HG02571 (cell line): ENCODE measurements at regions not wholly inside any gene's neighbourhood (a gene's known extent, or its start where the extent isn't known, plus 50 kb on each side); places are given as distances from the start of the nearest gene placed in this dataset.

ENCODE experiments used
- ATAC-seq: cut with Tn5 transposase; IDR thresholded peaks from one replicate; pipeline ENCODE4 v1.9.1; 2021; ENCODE audit warnings: mild to moderate bottlenecking, moderate library complexity; ENCODE audit not compliant: unreplicated experiment

DNA sequence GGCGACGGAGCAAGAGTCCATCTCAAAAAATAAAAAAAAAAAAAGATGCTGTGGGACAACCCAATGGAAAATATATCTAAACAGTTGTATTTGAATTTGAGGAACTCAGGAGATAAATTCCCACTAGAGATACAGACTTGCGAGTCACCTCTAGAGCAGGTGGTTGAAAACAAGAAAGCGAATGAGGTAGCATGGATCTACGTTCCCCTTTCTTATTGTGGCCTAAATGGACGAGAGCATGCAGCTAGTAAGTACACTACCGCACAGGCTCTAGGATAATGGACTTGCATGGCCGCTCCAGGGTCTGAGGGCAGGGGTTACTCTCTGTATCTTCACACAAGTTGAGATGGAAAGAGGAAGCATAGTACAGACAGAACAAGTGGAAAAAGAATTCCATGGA is 63.5 kb upstream of the TGFBR2 start:
- no peak for ATAC-seq

DNA sequence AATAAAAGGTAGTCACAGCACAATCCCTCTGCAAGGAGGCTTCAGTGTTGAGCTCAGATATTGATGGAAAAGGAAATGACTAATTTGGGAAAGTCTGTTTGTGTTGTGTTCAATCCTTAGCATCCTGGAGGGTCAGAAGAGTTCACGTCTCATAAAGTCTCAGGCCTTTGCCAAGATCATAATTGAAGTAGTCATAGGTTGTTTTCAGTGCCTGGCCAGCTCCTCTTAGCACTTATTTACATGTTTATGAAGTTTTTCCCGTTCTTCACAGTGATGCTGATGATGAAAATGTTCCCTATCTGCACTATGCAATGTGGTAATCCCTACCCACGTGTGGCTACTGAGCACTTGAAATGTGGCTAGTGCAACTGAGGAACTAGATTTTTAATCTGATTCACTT is 61.6 kb upstream of the TGFBR2 start:
- ATAC-seq, result no peak

GRCh38 chr3:30546934-30547333 is 59.5 kb upstream of the TGFBR2 start:
- no peak for ATAC-seq

DNA sequence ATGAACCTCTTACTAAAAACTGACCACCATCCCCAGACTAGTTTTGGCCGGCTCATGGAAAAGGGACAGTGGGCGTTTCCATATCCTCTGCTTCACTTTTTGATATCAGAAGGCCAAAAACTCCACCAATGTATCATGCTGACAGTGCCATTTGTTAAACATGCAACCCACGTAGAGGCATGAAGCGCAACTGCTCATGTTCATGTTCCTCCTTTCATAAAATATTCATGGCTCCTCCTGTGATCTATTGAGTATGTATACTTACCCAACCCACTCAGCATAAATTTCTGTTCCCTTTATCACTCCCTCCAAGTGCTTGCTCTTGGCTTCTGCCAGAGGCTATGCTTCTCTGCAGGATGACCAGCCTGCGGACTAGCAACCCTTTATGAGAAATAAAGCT is 58.7 kb upstream of the TGFBR2 start:
- no peak for ATAC-seq

- ATAC-seq, result no peak
These were observed 57.8 kb upstream of the TGFBR2 start for GRCh38 chr3:30548600-30548999.

DNA sequence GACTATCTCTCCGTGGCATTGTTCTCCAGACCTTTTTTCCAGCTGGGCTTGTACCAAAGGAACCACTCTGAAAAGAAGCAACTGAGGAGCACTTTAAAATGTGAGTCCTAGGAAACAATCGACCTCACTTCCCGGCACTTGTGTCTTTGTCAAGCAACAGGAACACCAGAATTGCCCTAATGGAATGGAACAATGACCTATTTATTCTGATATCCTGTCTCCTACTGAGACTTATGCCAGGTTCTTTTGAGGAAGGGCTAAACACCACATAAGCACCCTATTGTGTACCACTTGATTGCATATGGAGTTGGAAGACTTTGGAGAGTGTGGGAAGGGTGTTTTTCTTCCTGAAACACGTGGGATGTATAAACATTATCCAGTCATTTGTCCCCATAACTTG is 56.8 kb upstream of the TGFBR2 start:
- no peak for ATAC-seq

GRCh38 chr3:30550246-30550645 is 56.2 kb upstream of the TGFBR2 start:
- ATAC-seq, result no peak

GRCh38 chr3:30551266-30551665 is 55.1 kb upstream of the TGFBR2 start:
- no peak for ATAC-seq

GRCh38 chr3:30551927-30552326 is 54.5 kb upstream of the TGFBR2 start:
- no peak for ATAC-seq

DNA sequence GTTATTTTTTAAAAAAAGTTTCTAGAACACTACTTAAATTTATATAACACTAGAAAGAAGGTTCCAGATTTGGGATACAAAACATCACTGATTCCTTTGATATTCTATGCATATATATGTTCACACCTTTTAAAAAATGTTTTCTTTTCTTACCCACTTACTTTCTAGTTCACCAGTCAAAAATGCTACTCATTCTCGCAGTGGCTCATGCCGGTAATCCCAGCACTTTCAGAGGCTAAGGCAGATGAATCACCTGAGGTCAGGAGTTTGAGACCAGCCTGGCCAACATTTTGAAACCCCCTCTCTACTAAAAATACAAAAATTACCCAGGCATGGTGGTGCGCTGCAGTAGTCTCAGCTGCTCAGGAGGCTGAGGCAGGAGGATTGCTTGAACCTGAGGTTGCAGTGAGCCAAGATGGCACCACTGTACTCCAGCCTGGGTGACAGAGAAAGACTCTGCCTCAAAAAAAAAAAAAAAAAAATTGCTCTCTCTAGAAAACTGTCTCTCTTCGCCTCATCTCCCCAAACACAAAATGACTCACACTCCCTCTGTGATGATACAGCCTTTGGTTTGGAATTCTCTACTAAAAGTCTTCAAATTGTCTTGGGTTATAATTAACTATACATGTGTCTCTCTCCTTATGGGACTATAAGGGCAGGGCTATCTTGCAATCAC is 52.6 kb upstream of the TGFBR2 start:
- no peak for ATAC-seq

DNA sequence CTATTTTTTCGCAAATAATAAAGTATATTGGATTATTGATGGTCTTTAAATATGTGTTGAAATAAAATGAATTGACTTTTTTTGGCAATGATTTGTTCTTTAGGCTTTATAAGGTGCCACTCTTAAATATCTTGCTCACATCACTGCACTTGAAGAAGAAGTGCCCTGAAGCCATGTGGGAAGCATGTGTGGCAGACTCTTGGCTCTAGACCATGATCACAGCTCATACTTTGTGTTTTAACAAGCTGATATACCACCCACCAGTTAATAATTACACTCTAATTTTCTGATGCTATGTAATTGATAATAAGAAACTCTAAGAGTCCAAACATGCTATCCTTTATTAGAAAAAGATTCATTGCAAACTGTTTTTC is 52.1 kb upstream of the TGFBR2 start:
- ATAC-seq, result no peak

- ATAC-seq, result no peak
These were observed 50.4 kb upstream of the TGFBR2 start for GRCh38 chr3:30555968-30556367.
